A673 (cell line): ENCODE measurements at regions not wholly inside any gene's neighbourhood (a gene's known extent, or its start where the extent isn't known, plus 50 kb on each side); places are given as distances from the start of the nearest gene placed in this dataset.

Experiments
- CTCF ChIP-seq: fragments of 300-800, 200-600 bp; sonication (generic); conservative IDR thresholded peaks from 2 replicates; pipeline ENCODE4 v1.5.1; 2017; ENCODE audit warnings: low read depth, mild to moderate bottlenecking, antibody characterized with exemption, low read length, moderate library complexity, mixed read lengths
- EZH2 ChIP-seq: fragments of 200-600 bp; sonication (generic); IDR thresholded peaks from 2 replicates; pipeline ENCODE4 v1.6.1; 2017; ENCODE audit warnings: borderline replicate concordance, low read depth, mild to moderate bottlenecking, mixed read lengths, antibody characterized with exemption, low read length; ENCODE audit not compliant: poor library complexity, severe bottlenecking

DNA sequence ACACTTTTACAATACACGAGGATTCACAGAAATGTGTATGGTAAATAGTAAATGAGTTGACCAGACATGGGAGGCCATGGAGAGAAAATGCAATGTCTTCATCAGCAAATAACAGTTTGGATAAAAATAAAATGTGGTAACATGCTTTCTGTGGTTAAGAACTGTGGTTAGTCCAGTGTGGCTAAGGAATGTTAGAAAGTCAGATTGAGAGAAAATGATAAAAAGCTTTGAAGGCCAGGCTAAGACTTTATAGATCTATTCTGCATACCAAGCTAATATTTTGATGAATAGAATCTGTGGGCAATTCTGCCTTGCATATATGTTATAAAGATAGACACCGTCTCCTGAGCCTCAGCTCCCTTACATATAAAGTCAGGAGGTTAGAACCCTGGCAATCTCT lies 215.9 kb downstream of the SOX11 start:
- TF ChIP-seq CTCF (no peak), EZH2 (no peak)
